Glomerular visceral epithelial cell (primary cell): ENCODE measurements at regions not wholly inside any gene's neighbourhood (a gene's known extent, or its start where the extent isn't known, plus 50 kb on each side); places are given as distances from the start of the nearest gene placed in this dataset.
"Not testable (repeated sequence)": the region's sequence is repeated elsewhere in the genome, so short reads cannot be mapped to it uniquely, and the experiment has no call there.

Source experiments
- DNase-seq: peaks from one replicate; pipeline ENCODE4 v3.0.0-alpha.2; 2016; ENCODE audit errors: extremely low spot score

- peak; percentile 51 for DNase-seq
These were observed 281.6 kb upstream of the KLF14 start for GRCh38 chr7:131015657-131015958.

GRCh38 chr7:131016230-131016629 is 282.2 kb upstream of the KLF14 start:
- no peak for DNase-seq

- no peak for DNase-seq
These were observed 285.3 kb upstream of the KLF14 start for GRCh38 chr7:131019351-131019750.

- DNase-seq = no peak
These were observed 286.8 kb upstream of the KLF14 start for GRCh38 chr7:131020759-131021261.

GRCh38 chr7:131021460-131021859 is 287.5 kb upstream of the KLF14 start:
- no peak for DNase-seq

GRCh38 chr7:131021902-131022301 is 287.9 kb upstream of the KLF14 start:
- no peak for DNase-seq

GRCh38 chr7:131026297-131027000 is 292.4 kb upstream of the KLF14 start:
- no peak for DNase-seq

- no peak for DNase-seq
These were observed 293.3 kb upstream of the KLF14 start for GRCh38 chr7:131027287-131027773.

GRCh38 chr7:131028295-131028694 is 294.3 kb upstream of the KLF14 start:
- no peak for DNase-seq

GRCh38 chr7:131029002-131029401 is 295.0 kb upstream of the KLF14 start:
- no peak for DNase-seq

GRCh38 chr7:131031099-131031868 is 296.4 kb upstream of the MKLN1 start:
- DNase-seq = no peak

- DNase-seq = no peak
These were observed 294.9 kb upstream of the MKLN1 start for GRCh38 chr7:131032786-131033185.

GRCh38 chr7:131034166-131034881 is 293.4 kb upstream of the MKLN1 start:
- DNase-seq = no peak

GRCh38 chr7:131035088-131035770 is 292.4 kb upstream of the MKLN1 start:
- no peak for DNase-seq

GRCh38 chr7:131038153-131038552 is 289.5 kb upstream of the MKLN1 start:
- no peak for DNase-seq

GRCh38 chr7:131039355-131039762 is 288.3 kb upstream of the MKLN1 start:
- DNase-seq = no peak

GRCh38 chr7:131039836-131040235 is 287.8 kb upstream of the MKLN1 start:
- DNase-seq = no peak

GRCh38 chr7:131040467-131040932 is 287.2 kb upstream of the MKLN1 start:
- peak; percentile 64 for DNase-seq

- not testable (repeated sequence) for DNase-seq
These were observed 286.5 kb upstream of the MKLN1 start for GRCh38 chr7:131041012-131041695.

GRCh38 chr7:131042269-131043160 is 285.2 kb upstream of the MKLN1 start:
- DNase-seq = no peak
